ENCODE measurements at regions not wholly inside any gene's neighbourhood (a gene's known extent, or its start where the extent isn't known, plus 50 kb on each side); places are given as distances from the start of the nearest gene placed in this dataset.

DNA sequence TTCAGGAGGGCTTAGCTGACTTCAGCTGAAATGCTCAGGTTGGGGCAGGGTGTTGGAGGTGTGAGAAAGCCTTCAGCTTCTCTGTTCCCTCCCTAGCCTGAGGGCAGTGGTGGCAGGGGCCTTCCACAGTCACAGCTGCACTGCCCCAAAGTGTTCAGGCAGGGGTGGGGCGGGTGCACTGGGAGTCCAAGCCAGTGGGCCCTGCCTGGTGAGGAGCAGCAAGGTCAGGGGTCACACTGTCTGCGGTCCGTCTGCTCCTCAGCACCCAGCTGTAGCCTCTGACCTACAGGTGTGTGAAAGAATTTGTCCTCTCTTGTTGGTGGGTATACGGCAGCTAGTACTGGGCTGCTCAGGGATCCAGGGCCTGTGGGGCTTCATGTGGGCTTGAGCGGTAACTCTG lies 490.4 kb upstream of the NCAM2 start:
- 89 to 92% methylated on average over 5 of the region's 5 CpGs for WGBS, 2 donors
- Histone ChIP-seq H3K4me1 (ENCODE audit: control insufficient read depth in 5 of 5, insufficient read depth in 5 of 5, low read length in 5 of 5) (no peaks in the 10 kb centered on the region), H3K9ac (ENCODE audit: insufficient read depth in 1 of 2, low read length in 2 of 2) (no peak overlapping the region), H3K27me3 (ENCODE audit: control insufficient read depth in 3 of 3, insufficient read depth in 3 of 3, low read length in 2 of 3) (no peaks in the 10 kb centered on the region), H3K9me3 (ENCODE audit: control insufficient read depth in 4 of 4, insufficient read depth in 3 of 4, low read length in 3 of 4) (peaks cover 0 to 3% (median 2%) of the 10 kb centered on the region in 4 donors), H3K4me3 (no peak overlapping the region), H3K36me3 (ENCODE audit: control insufficient read depth in 4 of 4, insufficient read depth in 4 of 4, low read length in 4 of 4) (no peaks in the 10 kb centered on the region), H3K27ac (ENCODE audit: low read depth in 1 of 2, low read length in 1 of 2) (no peak overlapping the region)
- DNase-seq (no peak), ATAC-seq (ENCODE audit: insufficient read depth, low FRiP score) (no peak)
- TF ChIP-seq, protein P1, sequence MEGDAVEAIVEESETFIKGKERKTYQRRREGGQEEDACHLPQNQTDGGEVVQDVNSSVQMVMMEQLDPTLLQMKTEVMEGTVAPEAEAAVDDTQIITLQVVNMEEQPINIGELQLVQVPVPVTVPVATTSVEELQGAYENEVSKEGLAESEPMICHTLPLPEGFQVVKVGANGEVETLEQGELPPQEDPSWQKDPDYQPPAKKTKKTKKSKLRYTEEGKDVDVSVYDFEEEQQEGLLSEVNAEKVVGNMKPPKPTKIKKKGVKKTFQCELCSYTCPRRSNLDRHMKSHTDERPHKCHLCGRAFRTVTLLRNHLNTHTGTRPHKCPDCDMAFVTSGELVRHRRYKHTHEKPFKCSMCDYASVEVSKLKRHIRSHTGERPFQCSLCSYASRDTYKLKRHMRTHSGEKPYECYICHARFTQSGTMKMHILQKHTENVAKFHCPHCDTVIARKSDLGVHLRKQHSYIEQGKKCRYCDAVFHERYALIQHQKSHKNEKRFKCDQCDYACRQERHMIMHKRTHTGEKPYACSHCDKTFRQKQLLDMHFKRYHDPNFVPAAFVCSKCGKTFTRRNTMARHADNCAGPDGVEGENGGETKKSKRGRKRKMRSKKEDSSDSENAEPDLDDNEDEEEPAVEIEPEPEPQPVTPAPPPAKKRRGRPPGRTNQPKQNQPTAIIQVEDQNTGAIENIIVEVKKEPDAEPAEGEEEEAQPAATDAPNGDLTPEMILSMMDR (IDR thresholded peaks at IDR 0.05; ENCODE audit: control extremely low read depth, extremely low read depth) = no peak

- ATAC-seq (ENCODE audit: insufficient read depth, low FRiP score) = no peak
- no peaks in the 10 kb centered on the region for H3K4me1 ChIP-seq (ENCODE audit: control insufficient read depth in 5 of 5, insufficient read depth in 5 of 5, low read length in 5 of 5)
- 27 to 51% methylated on average over 4 of the region's 4 CpGs for WGBS, 2 donors
These were observed 486.9 kb upstream of the NCAM2 start for GRCh38 chr21:20511216-20511880.

DNA sequence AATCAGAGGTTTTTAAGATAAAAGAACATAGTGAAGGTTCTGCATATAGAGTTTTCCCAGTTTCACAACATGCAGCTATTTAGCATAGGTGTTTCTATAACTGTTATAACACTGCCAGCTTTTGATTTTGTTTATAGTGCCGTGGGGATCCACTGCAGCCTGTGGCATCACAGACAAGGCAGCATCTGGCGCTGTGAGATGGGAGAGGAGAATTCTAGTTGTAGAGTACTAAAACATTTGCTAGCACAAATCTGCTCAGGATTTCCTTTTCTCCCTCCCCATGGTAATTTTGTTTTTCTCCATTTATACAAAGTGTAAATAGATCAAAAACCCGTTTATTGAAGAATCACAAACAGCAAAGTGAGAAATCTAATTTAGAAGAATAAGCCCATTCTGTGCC lies 482.8 kb upstream of the NCAM2 start:
- peaks cover 0 to 3% (median 0%) of the 10 kb centered on the region in 5 donors for H3K4me1 ChIP-seq (ENCODE audit: control insufficient read depth in 5 of 5, insufficient read depth in 5 of 5, low read length in 5 of 5)
- no peaks in the 10 kb centered on the region for H3K27me3 ChIP-seq (ENCODE audit: control insufficient read depth in 3 of 3, insufficient read depth in 3 of 3, low read length in 2 of 3)
- 67 to 87% methylated on average over 3 of the region's 3 CpGs for WGBS, 2 donors
- TF ChIP-seq, protein P1 (IDR thresholded peaks at IDR 0.05; ENCODE audit: control extremely low read depth, extremely low read depth) = no peak
- no peak for ATAC-seq (ENCODE audit: insufficient read depth, low FRiP score)
- H3K9me3 ChIP-seq (ENCODE audit: control insufficient read depth in 4 of 4, insufficient read depth in 3 of 4, low read length in 3 of 4) = no peaks in the 10 kb centered on the region
- H3K36me3 ChIP-seq (ENCODE audit: control insufficient read depth in 4 of 4, insufficient read depth in 4 of 4, low read length in 4 of 4) = no peaks in the 10 kb centered on the region
- DNase-seq = no peak
- H3K27ac ChIP-seq (ENCODE audit: low read depth in 1 of 2, low read length in 1 of 2) = no peak overlapping the region
- H3K4me3 ChIP-seq = no peak overlapping the region
- no peak overlapping the region for H3K9ac ChIP-seq (ENCODE audit: insufficient read depth in 1 of 2, low read length in 2 of 2)

More at GRCh38 chr21:20511216-20511880, 486.9 kb upstream of the NCAM2 start:
- H3K9ac ChIP-seq (ENCODE audit: insufficient read depth in 1 of 2, low read length in 2 of 2) = no peak overlapping the region
- H3K36me3 ChIP-seq (ENCODE audit: control insufficient read depth in 4 of 4, insufficient read depth in 4 of 4, low read length in 4 of 4) = no peaks in the 10 kb centered on the region
- peaks cover 0 to 3% (median 0%) of the 10 kb centered on the region in 4 donors for H3K9me3 ChIP-seq (ENCODE audit: control insufficient read depth in 4 of 4, insufficient read depth in 3 of 4, low read length in 3 of 4)
- no peaks in the 10 kb centered on the region for H3K27me3 ChIP-seq (ENCODE audit: control insufficient read depth in 3 of 3, insufficient read depth in 3 of 3, low read length in 2 of 3)
- H3K4me3 ChIP-seq = no peak overlapping the region
- no peak for DNase-seq
- TF ChIP-seq, protein P1 (IDR thresholded peaks at IDR 0.05; ENCODE audit: control extremely low read depth, extremely low read depth) = no peak
- no peak overlapping the region for H3K27ac ChIP-seq (ENCODE audit: low read depth in 1 of 2, low read length in 1 of 2)

DNA sequence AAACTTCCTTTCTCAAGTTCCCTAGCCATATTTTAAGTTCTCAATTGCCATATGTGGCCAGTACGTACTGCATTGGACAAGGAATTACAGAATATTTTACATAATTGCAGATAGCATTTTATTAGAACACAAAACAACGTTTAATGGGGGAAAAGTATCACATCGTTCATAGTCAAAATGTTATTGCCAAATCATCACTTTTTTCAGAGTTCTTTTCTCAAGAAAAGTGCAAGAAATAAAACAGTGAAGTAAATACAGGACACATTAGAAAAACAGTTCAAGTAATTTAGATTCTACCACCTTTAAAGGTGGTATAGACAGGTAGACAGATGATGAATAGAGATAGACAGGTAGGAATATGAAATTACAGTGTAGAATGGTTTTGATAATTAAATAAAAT lies 479.1 kb upstream of the NCAM2 start:
- no peak for ATAC-seq (ENCODE audit: insufficient read depth, low FRiP score)
- TF ChIP-seq, protein P1 (IDR thresholded peaks at IDR 0.05; ENCODE audit: control extremely low read depth, extremely low read depth) = no peak

More for the DNA sequence above, 479.1 kb upstream of the NCAM2 start:
- Histone ChIP-seq H3K36me3 (ENCODE audit: control insufficient read depth in 4 of 4, insufficient read depth in 4 of 4, low read length in 4 of 4) (no peaks in the 10 kb centered on the region), H3K27me3 (ENCODE audit: control insufficient read depth in 3 of 3, insufficient read depth in 3 of 3, low read length in 2 of 3) (no peaks in the 10 kb centered on the region), H3K4me1 (ENCODE audit: control insufficient read depth in 5 of 5, insufficient read depth in 5 of 5, low read length in 5 of 5) (peaks cover 0 to 3% (median 0%) of the 10 kb centered on the region in 5 donors), H3K9ac (ENCODE audit: insufficient read depth in 1 of 2, low read length in 2 of 2) (no peak overlapping the region), H3K9me3 (ENCODE audit: control insufficient read depth in 4 of 4, insufficient read depth in 3 of 4, low read length in 3 of 4) (no peaks in the 10 kb centered on the region), H3K27ac (ENCODE audit: low read depth in 1 of 2, low read length in 1 of 2) (no peak overlapping the region), H3K4me3 (no peak overlapping the region)
- 85 to 88% methylated on average over 3 of the region's 3 CpGs for WGBS, 2 donors
- DNase-seq = no peak

Measured in lung (tissue), 11 donors.